CD14-positive monocyte (primary cell): ENCODE measurements at regions not wholly inside any gene's neighbourhood (a gene's known extent, or its start where the extent isn't known, plus 50 kb on each side); places are given as distances from the start of the nearest gene placed in this dataset.

Source experiments
- DNase-seq, 3 donors: peaks; one replicate each; pipeline ENCODE4 v3.0.0-alpha.2; 2011 to 2022
- H2AFZ ChIP-seq: 2 replicates; pipeline ENCODE4 v1.6.0; 2012; ENCODE audit warnings: mild to moderate bottlenecking, low read depth, low read length, inconsistent platforms; ENCODE audit not compliant: insufficient read depth, poor library complexity, severe bottlenecking
- H3K27ac ChIP-seq, 2 donors: 1 replicate in 1 of 2; 2 replicates in 1 of 2; pipeline ENCODE4 v1.5.1; 2012 to 2013; ENCODE audit warnings: low read length in 2 of 2, control low read depth in 1 of 2, inconsistent platforms in 1 of 2, low read depth in 1 of 2, mild to moderate bottlenecking in 1 of 2
- H3K27me3 ChIP-seq, 2 donors: one replicate each; pipeline versions ENCODE4 v1.6.0 to v1.6.1; 2011 to 2013; ENCODE audit warnings: low read length in 2 of 2; ENCODE audit not compliant: control insufficient read depth in 2 of 2, insufficient read depth in 2 of 2
- H3K36me3 ChIP-seq, 2 donors: replicated peaks in 1 of 2; 1 replicate in 1 of 2; 2 replicates in 1 of 2; pipeline versions ENCODE4 v1.5.1 to v1.6.1; 2012 to 2013; ENCODE audit warnings: low read length in 2 of 2, control low read depth in 1 of 2, inconsistent platforms in 1 of 2, mild to moderate bottlenecking in 1 of 2; ENCODE audit not compliant: insufficient read depth in 2 of 2, control insufficient read depth in 1 of 2
- H3K4me1 ChIP-seq, 2 donors: 1 replicate in 1 of 2; 2 replicates in 1 of 2; pipeline versions ENCODE4 v1.5.1 to v1.6.1; 2012 to 2013; ENCODE audit warnings: low read length in 2 of 2, control low read depth in 1 of 2, inconsistent platforms in 1 of 2, mild to moderate bottlenecking in 1 of 2, moderate library complexity in 1 of 2; ENCODE audit not compliant: insufficient read depth in 2 of 2, control insufficient read depth in 1 of 2
- H3K4me2 ChIP-seq: replicated peaks from 2 replicates; pipeline ENCODE3; 2012; ENCODE audit warnings: low read length, moderate library complexity, mild to moderate bottlenecking; ENCODE audit not compliant: poor library complexity, severe bottlenecking; ENCODE audit errors: extremely low read depth
- H3K4me3 ChIP-seq, 3 experiments: fragments of 200-600 bp in 1 of 3; sonication (generic) in 1 of 3; replicated peaks in 1 of 3; 1 replicate in 2 of 3; 2 replicates in 1 of 3; pipeline ENCODE4 v1.5.1; 2011 to 2013; ENCODE audit warnings: low read length in 3 of 3, mild to moderate bottlenecking in 3 of 3, control low read depth in 2 of 3, low read depth in 2 of 3, inconsistent platforms in 1 of 3, moderate library complexity in 1 of 3
- H3K79me2 ChIP-seq: 2 replicates; pipeline ENCODE4 v1.6.0; 2012; ENCODE audit warnings: mild to moderate bottlenecking, control low read depth, inconsistent platforms, low read length, moderate library complexity; ENCODE audit not compliant: insufficient read depth
- H3K9ac ChIP-seq: 2 replicates; pipeline ENCODE4 v1.6.0; 2017; ENCODE audit warnings: low read length, mild to moderate bottlenecking; ENCODE audit not compliant: insufficient read depth, poor library complexity, severe bottlenecking
- H3K9me3 ChIP-seq, 2 donors: replicated peaks in 1 of 2; 1 replicate in 1 of 2; 2 replicates in 1 of 2; pipeline versions ENCODE4 v1.5.1 to v1.6.1; 2012 to 2013; ENCODE audit warnings: low read length in 2 of 2, control low read depth in 1 of 2; ENCODE audit not compliant: control insufficient read depth in 1 of 2, insufficient read depth in 1 of 2
- H4K20me1 ChIP-seq: 2 replicates; pipeline ENCODE4 v1.6.0; 2012; ENCODE audit warnings: mild to moderate bottlenecking, low read length, control low read depth, moderate library complexity; ENCODE audit not compliant: insufficient read depth
- H3K27ac Mint-ChIP-seq, 7 donors: one replicate each; pipeline ENCODE4 v1.8.0; 2020; ENCODE audit warnings: mild to moderate bottlenecking in 7 of 7, mixed read lengths in 7 of 7, moderate library complexity in 6 of 7, inconsistent platforms in 2 of 7
- H3K27me3 Mint-ChIP-seq, 3 donors: one replicate each; pipeline ENCODE4 v1.8.0; 2021 to 2022; ENCODE audit warnings: low read depth in 3 of 3, mild to moderate bottlenecking in 3 of 3, mixed read lengths in 3 of 3, moderate library complexity in 3 of 3, inconsistent platforms in 1 of 3
- H3K36me3 Mint-ChIP-seq, 2 donors: one replicate each; pipeline ENCODE4 v1.8.0; 2020; ENCODE audit warnings: mixed read lengths in 2 of 2, inconsistent platforms in 1 of 2, mild to moderate bottlenecking in 1 of 2
- H3K4me1 Mint-ChIP-seq: one replicate; pipeline ENCODE4 v1.8.0; 2020; ENCODE audit warnings: mild to moderate bottlenecking, mixed read lengths
- H3K4me3 Mint-ChIP-seq, 2 donors: one replicate each; pipeline ENCODE4 v1.8.0; 2020; ENCODE audit warnings: mild to moderate bottlenecking in 2 of 2, mixed read lengths in 2 of 2, moderate library complexity in 1 of 2
- H3K9me3 Mint-ChIP-seq, 7 donors: one replicate each; pipeline ENCODE4 v1.8.0; 2020 to 2022; ENCODE audit warnings: mixed read lengths in 7 of 7, mild to moderate bottlenecking in 6 of 7, moderate library complexity in 6 of 7, inconsistent platforms in 2 of 7
- WGBS: methylation state at CpG from one replicate; pipeline ENCODE4 v1.1.5; 2013; ENCODE audit warnings: missing lambda C conversion rate; ENCODE audit not compliant: insufficient coverage; 5-methylcytosine and 5-hydroxymethylcytosine counted together
- intact Hi-C, 2 donors: fragments of 100-400 bp; cut with micrococcal nuclease; formaldehyde crosslinking; loops; one replicate each; pipeline versions ENCODE4 v1.15.0 to v1.15.1; 2023
- TF ChIP-seq, protein P1 (sequence below): fragments of 200-600 bp; IDR thresholded peaks from one replicate; pipeline ENCODE4 v1.8.0; 2022; ENCODE audit warnings: antibody characterized with exemption, mild to moderate bottlenecking

DNA sequence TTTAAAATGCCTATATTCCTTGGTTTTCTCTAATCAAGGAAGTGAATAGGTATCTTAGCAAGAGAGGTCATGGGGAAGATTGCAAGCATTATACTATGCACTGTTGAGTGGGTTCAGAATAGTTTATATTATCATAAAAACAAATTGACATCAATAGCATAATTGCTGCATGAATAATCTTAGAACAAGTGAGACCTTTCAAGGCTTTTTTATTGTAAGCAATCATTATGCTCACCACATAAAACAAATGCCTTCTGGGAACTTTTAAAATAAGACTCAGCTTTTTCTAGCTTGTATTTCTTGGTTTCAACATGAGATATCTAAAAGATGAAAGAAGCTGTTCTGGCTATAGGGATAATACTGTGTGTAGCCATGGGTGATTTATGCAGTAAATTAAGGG is 135.6 kb upstream of the ZC3H12C start:
- Histone ChIP-seq H3K4me1 (no peaks in the 10 kb centered on the region), H3K27me3 (no peaks in the 10 kb centered on the region), H2AFZ (no peak overlapping the region), H3K36me3 (no peaks in the 10 kb centered on the region), H3K79me2 (no peaks in the 10 kb centered on the region), H3K4me2 (no peak overlapping the region), H3K9ac (no peak overlapping the region), H3K4me3 (no peak overlapping the region), H3K27ac (no peak overlapping the region), H4K20me1 (no peaks in the 10 kb centered on the region), H3K9me3 (no peaks in the 10 kb centered on the region)
- H3K27me3 Mint-ChIP-seq: peaks cover 0 to 3% (median 0%) of the 10 kb centered on the region in 3 donors
- DNase-seq: no peak
- H3K36me3 Mint-ChIP-seq: no peaks in the 10 kb centered on the region
- H3K9me3 Mint-ChIP-seq: peaks cover 0 to 5% (median 0%) of the 10 kb centered on the region in 7 donors
- H3K4me3 Mint-ChIP-seq: no peak overlapping the region
- TF ChIP-seq, protein P1, sequence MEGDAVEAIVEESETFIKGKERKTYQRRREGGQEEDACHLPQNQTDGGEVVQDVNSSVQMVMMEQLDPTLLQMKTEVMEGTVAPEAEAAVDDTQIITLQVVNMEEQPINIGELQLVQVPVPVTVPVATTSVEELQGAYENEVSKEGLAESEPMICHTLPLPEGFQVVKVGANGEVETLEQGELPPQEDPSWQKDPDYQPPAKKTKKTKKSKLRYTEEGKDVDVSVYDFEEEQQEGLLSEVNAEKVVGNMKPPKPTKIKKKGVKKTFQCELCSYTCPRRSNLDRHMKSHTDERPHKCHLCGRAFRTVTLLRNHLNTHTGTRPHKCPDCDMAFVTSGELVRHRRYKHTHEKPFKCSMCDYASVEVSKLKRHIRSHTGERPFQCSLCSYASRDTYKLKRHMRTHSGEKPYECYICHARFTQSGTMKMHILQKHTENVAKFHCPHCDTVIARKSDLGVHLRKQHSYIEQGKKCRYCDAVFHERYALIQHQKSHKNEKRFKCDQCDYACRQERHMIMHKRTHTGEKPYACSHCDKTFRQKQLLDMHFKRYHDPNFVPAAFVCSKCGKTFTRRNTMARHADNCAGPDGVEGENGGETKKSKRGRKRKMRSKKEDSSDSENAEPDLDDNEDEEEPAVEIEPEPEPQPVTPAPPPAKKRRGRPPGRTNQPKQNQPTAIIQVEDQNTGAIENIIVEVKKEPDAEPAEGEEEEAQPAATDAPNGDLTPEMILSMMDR: no peak
- no peak overlapping the region for H3K27ac Mint-ChIP-seq
- intact Hi-C loops: no loop called here
- H3K4me1 Mint-ChIP-seq: no peaks in the 10 kb centered on the region

DNA sequence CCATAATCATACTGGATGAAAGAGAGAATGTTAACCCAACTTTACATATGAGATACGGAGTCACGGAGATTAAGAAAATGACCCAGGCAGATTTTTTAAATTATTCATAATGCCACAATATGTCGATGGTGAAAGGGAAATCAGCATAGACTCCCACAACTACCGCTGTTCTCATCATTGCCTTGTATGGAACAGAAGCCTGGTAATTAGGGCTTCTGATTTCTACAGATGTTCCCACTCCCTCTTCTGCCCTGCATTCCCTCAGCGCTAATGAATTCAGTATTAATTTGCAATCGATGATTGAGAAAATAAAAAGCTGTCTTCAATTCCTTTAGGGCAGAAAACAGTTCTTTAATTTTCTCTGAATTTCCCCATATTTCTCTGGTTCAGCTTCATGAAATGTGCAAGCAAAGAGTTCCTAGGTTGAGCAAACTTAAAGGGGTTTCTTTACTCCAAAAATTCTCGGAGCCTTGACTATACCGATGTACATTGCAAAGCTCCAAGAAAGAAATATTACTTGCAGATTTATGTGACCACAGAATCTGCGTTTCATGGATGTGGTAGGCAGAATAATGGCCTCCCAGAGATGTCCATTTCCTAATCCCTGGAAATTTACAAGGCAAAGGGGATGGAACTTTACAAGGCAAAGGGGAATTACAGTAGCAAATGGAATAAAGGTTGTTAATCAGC is 134.9 kb upstream of the ZC3H12C start:
- Histone ChIP-seq H3K9me3 (no peaks in the 10 kb centered on the region), H3K4me3 (no peak overlapping the region), H3K79me2 (no peaks in the 10 kb centered on the region), H3K4me2 (no peak overlapping the region), H2AFZ (no peak overlapping the region), H3K4me1 (no peaks in the 10 kb centered on the region), H3K27ac (no peak overlapping the region), H3K36me3 (no peaks in the 10 kb centered on the region), H4K20me1 (no peaks in the 10 kb centered on the region), H3K9ac (no peak overlapping the region), H3K27me3 (no peaks in the 10 kb centered on the region)
- no peaks in the 10 kb centered on the region for H3K4me1 Mint-ChIP-seq
- DNase-seq: no peak
- no CpG with 5 or more reads among the region's 9 CpGs for WGBS
- TF ChIP-seq, protein P1: no peak
- intact Hi-C loops: no loop called here
- no peak overlapping the region for H3K4me3 Mint-ChIP-seq
- peaks cover 0 to 3% (median 0%) of the 10 kb centered on the region in 3 donors for H3K27me3 Mint-ChIP-seq
- no peak overlapping the region for H3K27ac Mint-ChIP-seq
- peaks cover 0 to 5% (median 0%) of the 10 kb centered on the region in 7 donors for H3K9me3 Mint-ChIP-seq
- H3K36me3 Mint-ChIP-seq: no peaks in the 10 kb centered on the region
